K562 (cell line): ENCODE measurements at regions not wholly inside any gene's neighbourhood (a gene's known extent, or its start where the extent isn't known, plus 50 kb on each side); places are given as distances from the start of the nearest gene placed in this dataset.

Experiments
- ATAC-seq: fragments of 200-7000 bp; cut with Tn5 transposase; 3 replicates; pipeline ENCODE4 v1.9.1; 2020; ENCODE audit warnings: moderate library complexity
- BruUV-seq: library from RNA; stranded (reverse); fragments of 400-500 nt; replicated peaks from 2 replicates; lab custom pipeline; 2021; lab: Mats Ljungman, UMichigan
- CTCF ChIA-PET: fragments of 300-600 bp; formaldehyde crosslinking; extraction: SDS; loops from one replicate; lab custom pipeline; 2021; ENCODE audit warnings: low intra/inter-chr PET ratio; lab: Yijun Ruan, JAX
- POLR2A ChIA-PET: fragments of 300-600, 350-650 bp; sonication (Branson Sonifier 250); formaldehyde crosslinking; extraction: SDS; loops from one replicate; lab custom pipeline; 2021; ENCODE audit warnings: antibody characterized with exemption, inconsistent platforms; lab: Yijun Ruan, JAX
- DNase-seq, 4 experiments: peaks; one replicate each; pipeline versions ENCODE4 v3.0.0 to v3.0.0-alpha.2; 2011 to 2018; ENCODE audit warnings: low spot score in 3 of 4, mixed read lengths in 3 of 4; ENCODE audit errors: extremely low read depth in 1 of 4
- FAIRE-seq: peaks from 2 replicates; lab custom pipeline; 2011; peaks lifted over from hg19 to GRCh38; lab: Jason Lieb, UNC
- H2AFZ ChIP-seq: 2 replicates; pipeline ENCODE4 v1.6.0; 2011; ENCODE audit warnings: low read depth, low read length, control low read depth, inconsistent platforms
- H3K27ac ChIP-seq: fragments of 200-600 bp; 3 replicates; pipeline ENCODE4 v1.8.0; 2011; ENCODE audit warnings: low read depth, mild to moderate bottlenecking, control low read depth, inconsistent platforms, low read length, moderate library complexity, mixed read lengths; ENCODE audit errors: extremely low read depth
- H3K27me3 ChIP-seq, 2 experiments: fragments of 300-600 bp in 1 of 2; 2 replicates in 1 of 2; 3 replicates in 1 of 2; pipeline versions ENCODE4 v1.6.0 to v1.8.0; 2011; ENCODE audit warnings: inconsistent platforms in 2 of 2, low read length in 2 of 2, mild to moderate bottlenecking in 1 of 2, mixed read lengths in 1 of 2, moderate library complexity in 1 of 2; ENCODE audit not compliant: control insufficient read depth in 2 of 2, insufficient read depth in 2 of 2
- H3K36me3 ChIP-seq: fragments of 300-600 bp; 3 replicates; pipeline ENCODE4 v1.8.0; 2011; ENCODE audit warnings: mild to moderate bottlenecking, low read length, inconsistent platforms; ENCODE audit not compliant: control insufficient read depth, insufficient read depth
- H3K4me1 ChIP-seq, 2 experiments: fragments of 200-600 bp in 1 of 2; replicated peaks in 1 of 2; 2 replicates in 1 of 2; 3 replicates in 1 of 2; pipeline versions ENCODE4 v1.5.1 to v1.8.0; 2011; ENCODE audit warnings: inconsistent platforms in 2 of 2, low read length in 2 of 2, mild to moderate bottlenecking in 1 of 2, mixed read lengths in 1 of 2, moderate library complexity in 1 of 2; ENCODE audit not compliant: control insufficient read depth in 2 of 2, insufficient read depth in 2 of 2
- H3K4me2 ChIP-seq: 2 replicates; pipeline ENCODE4 v1.6.1; 2011; ENCODE audit warnings: low read length, control low read depth, inconsistent platforms, mixed read lengths; ENCODE audit not compliant: insufficient read depth
- H3K4me3 ChIP-seq: fragments of 200-600 bp; sonication (generic), shearing (Covaris generic); 2 replicates; pipeline ENCODE4 v1.5.1; 2016; ENCODE audit warnings: control low read depth, inconsistent platforms
- H3K79me2 ChIP-seq: fragments of 200-600 bp; 3 replicates; pipeline ENCODE4 v1.8.0; 2011; ENCODE audit warnings: low read length, inconsistent platforms; ENCODE audit not compliant: control insufficient read depth, insufficient read depth
- H3K9ac ChIP-seq, 2 experiments: 2 replicates each; pipeline versions ENCODE4 v1.6.0 to v1.6.1; 2011; ENCODE audit warnings: low read depth in 2 of 2, low read length in 2 of 2, control low read depth in 1 of 2, inconsistent platforms in 1 of 2, mild to moderate bottlenecking in 1 of 2, mixed read lengths in 1 of 2; ENCODE audit not compliant: insufficient read depth in 1 of 2
- H3K9me1 ChIP-seq: one replicate; pipeline ENCODE4 v1.6.0; 2011; ENCODE audit warnings: inconsistent platforms, mild to moderate bottlenecking, low read length, moderate library complexity; ENCODE audit not compliant: control insufficient read depth, insufficient read depth
- H3K9me3 ChIP-seq: replicated peaks from 2 replicates; pipeline ENCODE4 v1.5.1; 2011; ENCODE audit warnings: low read depth, low read length, inconsistent platforms; ENCODE audit not compliant: control insufficient read depth, insufficient read depth
- H4K20me1 ChIP-seq: replicated peaks from 2 replicates; pipeline ENCODE4 v1.6.1; 2011; ENCODE audit warnings: low read length, inconsistent platforms, mixed read lengths; ENCODE audit not compliant: control insufficient read depth, insufficient read depth
- MGA ChIP-seq: fragments of 450-650 bp; IDR thresholded peaks from 2 replicates; pipeline ENCODE4 v1.6.1; 2016; ENCODE audit warnings: mild to moderate bottlenecking, moderate library complexity
- NFIX ChIP-seq: fragments of 250-450 bp; sonication (Bioruptor Pico); IDR thresholded peaks from 2 replicates; pipeline ENCODE4 v1.4.0; 2020; ENCODE audit warnings: low read depth, mild to moderate bottlenecking, moderate library complexity
- PKNOX1 ChIP-seq: fragments of 450-650 bp; IDR thresholded peaks from 2 replicates; pipeline ENCODE4 v1.6.1; 2016
- SIN3A ChIP-seq, 2 experiments: fragments of 150-350 bp in 1 of 2; IDR thresholded peaks; 2 replicates each; pipeline ENCODE4 v1.6.1; 2011 to 2016; ENCODE audit warnings: borderline replicate concordance in 2 of 2, low read depth in 2 of 2, low read length in 2 of 2, mild to moderate bottlenecking in 2 of 2, moderate library complexity in 2 of 2; ENCODE audit not compliant: control insufficient read depth in 1 of 2
- TCF3 ChIP-seq: sonication (generic); formaldehyde crosslinking; IDR thresholded peaks from 2 replicates; pipeline ENCODE4 v1.4.0; 2020; ENCODE audit warnings: mild to moderate bottlenecking, missing genetic modification reagents
- WHSC1 ChIP-seq: IDR thresholded peaks from one replicate; pipeline ENCODE4 v1.6.1; 2012; ENCODE audit warnings: low read length, control low read depth, inconsistent platforms
- ZBTB12 ChIP-seq: fragments of 250-450 bp; sonication (Bioruptor Pico); IDR thresholded peaks from 2 replicates; pipeline ENCODE4 v1.4.0; 2020
- ZNF324 ChIP-seq: fragments of 250-450 bp; sonication (Bioruptor Pico); IDR thresholded peaks from 2 replicates; pipeline ENCODE4 v1.4.0; 2020; ENCODE audit warnings: mild to moderate bottlenecking
- whole genome bisulfite sequencing: fragments of 100-300 bp; shearing (Covaris generic); methylation state at CpG from one replicate; pipeline ENCODE4 v1.1.6; 2016; ENCODE audit warnings: low coverage, mixed read lengths; ENCODE audit not compliant: insufficient coverage; ENCODE audit errors: missing lambda C conversion rate; 5-methylcytosine and 5-hydroxymethylcytosine counted together
- in situ Hi-C: fragments of 300-500 bp; cut with MboI; formaldehyde crosslinking; loops from 4 replicates; pipeline ENCODE4 v1.15.0; 2018; ENCODE audit warnings: inconsistent platforms, mixed read lengths
- intact Hi-C: fragments of 100-400 bp; cut with micrococcal nuclease; formaldehyde crosslinking; loops from 2 replicates; pipeline ENCODE4 v1.14.2; 2022

- intact Hi-C loops: loop anchor here (10.0 kb wide), 1 partner anchor 118 kb away; no protein-coding TSS in a partner anchor
- in situ Hi-C loops: no loop called here
- WGBS: 10% methylated on average over 6 of the region's 6 CpGs
- no peak overlapping the region for H3K27ac ChIP-seq
- H3K9ac ChIP-seq: peak overlapping the region in 1 of 2 experiments; percentile 13; a peak in 1 of 4 replicates
- H2AFZ ChIP-seq: peak overlapping the region; percentile 80
- ChIA-PET CTCF (no interaction called here), POLR2A (interaction anchor here (1.6 kb wide), 1 partner anchor 12 kb away, joined by 5 read pairs; no protein-coding TSS in a partner anchor)
- no peaks in the 10 kb centered on the region for H3K4me1 ChIP-seq
- H4K20me1 ChIP-seq: no peaks in the 10 kb centered on the region
- H3K4me2 ChIP-seq: peak overlapping the region; percentile 16; the same call in 1 of the 2 replicates
- BruUV-seq: no TSS peak
- TF ChIP-seq PKNOX1: peak; percentile 77
- TF ChIP-seq ZBTB12 (CRISPR knock-in tag): no peak
- no peak for TF ChIP-seq NFIX (CRISPR knock-in tag)
- TF ChIP-seq MGA: peak; percentile 15; the same call in 1 of the 2 replicates
- TF ChIP-seq TCF3 (CRISPR knock-in tag): no peak
- no peak for TF ChIP-seq ZNF324 (CRISPR knock-in tag)
- TF ChIP-seq WHSC1: no peak
- TF ChIP-seq SIN3A (IDR thresholded peaks at IDR 0.05; ENCODE audit: borderline replicate concordance in 2 of 2, control insufficient read depth in 1 of 2, low read depth in 2 of 2, low read length in 2 of 2): no peak
- ATAC-seq (no peak; the same call in 1 of the 3 replicates), DNase-seq (no peak), FAIRE-seq (no peak)
- H3K27me3 ChIP-seq: no peaks in the 10 kb centered on the region
- H3K36me3 ChIP-seq: no peaks in the 10 kb centered on the region
- no peaks in the 10 kb centered on the region for H3K9me1 ChIP-seq
- no peaks in the 10 kb centered on the region for H3K9me3 ChIP-seq
- H3K4me3 ChIP-seq: no peak overlapping the region
- no peaks in the 10 kb centered on the region for H3K79me2 ChIP-seq
Observed at GRCh38 chr5:58072300-58072965, 387.5 kb downstream of the PLK2 start.
